Hematopoietic multipotent progenitor cell treated with erythropoietin and hydrocortisone succinate and interleukin-3 and kit ligand, for 15 days (in vitro differentiated cells): ENCODE measurements at regions not wholly inside any gene's neighbourhood (a gene's known extent, or its start where the extent isn't known, plus 50 kb on each side); places are given as distances from the start of the nearest gene placed in this dataset.

Experiments used
- DNase-seq: peaks from one replicate; pipeline ENCODE4 v3.0.0-alpha.2; 2015; ENCODE audit warnings: low spot score

DNA sequence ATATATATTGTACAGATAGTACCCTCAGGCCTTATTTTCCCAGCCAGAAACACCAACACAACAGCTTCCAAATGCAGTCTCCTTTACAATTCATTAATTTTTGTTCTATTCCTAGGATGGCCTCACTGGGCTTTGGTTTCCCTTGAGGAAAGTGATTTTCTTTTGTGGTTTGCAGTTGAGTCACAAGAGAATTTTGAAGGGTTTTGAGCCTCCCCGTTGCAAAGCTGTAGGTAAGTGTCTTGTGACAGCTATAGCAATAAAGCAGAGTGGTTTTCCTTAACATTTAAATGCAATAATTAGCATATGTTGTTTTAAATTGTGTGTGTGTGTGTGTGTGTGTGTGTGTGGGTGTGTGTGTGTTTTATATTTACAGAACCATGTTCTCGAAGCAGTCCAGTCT lies 54.1 kb upstream of the WDR17 start:
- no peak for DNase-seq

DNA sequence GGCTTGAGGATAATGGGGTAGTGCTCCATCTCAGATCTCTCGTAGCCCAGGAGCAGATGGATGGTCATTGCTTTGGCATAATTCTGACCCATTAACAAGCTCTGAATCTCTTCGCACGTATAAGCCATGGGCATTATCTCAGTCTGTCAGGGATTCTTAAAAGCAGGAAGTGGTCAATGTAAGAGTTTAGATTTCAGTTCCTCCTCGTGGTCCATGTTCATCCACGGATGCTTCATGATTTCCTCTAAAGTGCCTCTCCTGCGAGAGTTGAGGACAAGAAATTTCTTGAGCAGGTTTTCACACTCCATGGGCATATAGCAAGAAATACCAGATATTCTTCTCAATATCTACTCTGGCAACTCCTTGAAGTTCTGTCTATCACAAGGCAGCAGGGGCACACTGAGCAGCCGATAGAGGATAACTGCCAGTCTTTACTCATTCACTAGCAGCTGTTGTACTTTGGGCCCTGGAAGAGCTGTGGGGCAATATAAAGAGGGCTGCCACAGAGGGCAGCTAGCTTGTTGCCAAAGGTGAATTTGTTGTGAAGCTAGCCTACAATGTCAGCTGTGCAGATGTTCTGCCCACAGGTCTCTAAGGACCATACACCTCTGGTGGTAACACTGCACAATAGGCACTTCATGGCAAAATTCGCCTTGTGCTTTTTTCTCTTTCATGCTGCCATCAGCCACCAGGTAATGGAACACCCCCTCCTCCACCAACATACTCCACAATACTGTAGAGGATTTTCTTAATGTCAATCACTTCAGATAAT lies 52.0 kb upstream of the WDR17 start:
- DNase-seq, result no peak

- DNase-seq, result no peak
Observed at GRCh38 chr4:176014583-176015108, 51.0 kb upstream of the WDR17 start.
